Ecto neural progenitor cell (in vitro differentiated cells): ENCODE measurements at regions not wholly inside any gene's neighbourhood (a gene's known extent, or its start where the extent isn't known, plus 50 kb on each side); places are given as distances from the start of the nearest gene placed in this dataset.

ENCODE experiments used
- DNase-seq: peaks from one replicate; pipeline ENCODE4 v3.0.0-alpha.2; 2018; ENCODE audit warnings: low spot score

DNA sequence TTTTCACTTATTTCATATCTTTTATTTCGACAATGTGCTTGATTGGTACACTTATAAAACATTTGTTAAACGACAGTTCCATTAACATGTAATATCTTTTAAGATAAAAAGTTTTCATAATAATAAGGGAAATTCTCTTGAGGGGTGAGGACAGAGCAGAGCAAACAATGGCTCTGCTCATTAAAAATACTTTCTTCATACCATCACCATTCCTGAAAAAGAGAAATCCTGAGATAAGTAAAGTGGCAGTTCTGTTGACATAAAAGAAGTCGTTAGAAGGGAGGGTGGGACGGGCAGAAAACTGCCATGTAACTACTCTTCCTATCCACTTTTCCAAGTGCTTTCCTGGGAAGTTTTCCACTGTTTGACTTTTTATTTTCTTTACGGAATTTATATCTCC, 193.6 kb upstream of the CEP162 start:
- DNase-seq, result no peak

DNA sequence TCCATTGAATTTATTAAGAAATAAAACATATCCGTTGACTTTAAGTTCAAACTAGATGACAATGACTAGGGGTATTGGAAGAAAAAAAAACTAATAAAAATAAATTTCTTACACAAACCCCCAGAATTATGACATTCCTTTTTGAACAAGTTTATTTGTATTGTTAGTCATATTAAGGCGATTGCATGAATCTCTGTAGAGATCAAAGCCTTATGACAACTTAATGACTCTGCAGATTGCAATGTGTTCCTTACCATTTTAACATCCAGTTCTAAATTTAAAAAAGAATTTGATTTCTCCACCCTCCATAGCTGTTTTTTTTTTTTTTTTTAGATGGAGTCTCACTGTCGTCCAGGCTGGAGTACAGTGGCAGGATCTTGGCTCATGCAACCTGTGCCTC, 189.8 kb upstream of the CEP162 start:
- DNase-seq, result no peak

DNA sequence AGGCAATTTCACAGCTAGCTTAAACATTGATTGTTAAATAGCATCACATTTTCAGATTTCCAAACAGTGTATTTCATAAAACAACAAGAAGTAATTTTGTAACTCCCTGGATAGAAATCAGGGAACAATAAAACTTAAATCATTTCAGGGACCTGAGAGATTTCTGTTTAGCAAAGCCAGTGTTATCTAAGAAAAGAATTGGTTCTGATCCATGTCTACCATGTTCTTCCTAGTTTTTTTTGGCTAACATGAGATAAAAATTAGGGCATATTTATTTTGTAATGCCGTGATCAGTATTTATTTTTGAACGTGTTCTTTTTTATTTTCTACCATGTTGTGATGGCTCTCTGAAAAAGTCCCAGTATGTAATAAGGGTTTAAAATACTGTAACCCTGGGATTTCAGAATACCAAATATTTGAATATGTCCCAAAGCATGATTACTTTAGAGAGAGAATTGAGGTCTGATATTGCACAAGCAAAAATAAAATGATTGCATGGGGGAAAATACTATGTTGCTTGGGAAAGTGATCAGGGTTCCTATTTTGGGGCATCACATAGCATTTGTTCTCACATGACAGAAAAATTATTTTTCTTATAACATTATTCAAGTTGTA, 188.7 kb upstream of the CEP162 start:
- no peak for DNase-seq

GRCh38 chr6:84415517-84415916, 188.1 kb upstream of the CEP162 start:
- no peak for DNase-seq

DNA sequence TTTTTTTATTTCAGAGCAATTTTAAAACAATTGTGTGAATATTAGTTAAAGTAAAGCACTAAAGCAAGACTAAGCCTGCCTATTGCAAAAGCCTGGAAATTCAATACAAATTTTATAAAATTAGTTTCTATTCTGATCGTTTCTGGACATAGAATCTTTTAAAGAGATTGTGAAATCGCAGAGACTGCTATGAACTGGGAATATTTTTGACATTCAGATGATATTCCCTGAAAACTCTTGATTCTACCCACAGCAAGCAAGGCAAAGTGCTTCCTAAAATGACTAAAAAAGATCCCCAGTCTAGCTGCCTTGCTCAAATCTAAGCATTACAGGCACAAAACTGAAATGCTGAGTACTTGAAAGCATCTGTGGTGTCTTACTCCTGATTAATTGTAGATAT, 187.6 kb upstream of the CEP162 start:
- no peak for DNase-seq

DNA sequence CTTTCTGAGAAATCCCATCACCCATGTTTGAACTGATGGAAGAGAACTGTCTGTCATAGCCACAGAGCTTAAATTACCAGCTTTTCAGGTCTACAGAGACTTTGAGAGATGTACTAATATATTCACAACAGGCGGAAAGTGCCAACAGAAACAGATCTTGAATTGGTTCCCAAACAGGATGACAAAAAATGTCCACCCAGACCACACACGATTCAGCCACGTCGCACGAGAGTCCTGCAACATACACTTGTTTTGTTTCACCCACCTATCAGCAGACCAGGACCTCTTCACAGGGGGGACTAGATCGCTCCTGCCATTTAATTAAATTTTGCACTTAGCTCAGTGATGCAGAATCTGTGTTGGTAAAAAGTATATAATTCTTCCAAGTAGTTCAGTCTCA, 187.1 kb upstream of the CEP162 start:
- DNase-seq, result no peak

GRCh38 chr6:84411060-84411629, 183.7 kb upstream of the CEP162 start:
- DNase-seq, result no peak

DNA sequence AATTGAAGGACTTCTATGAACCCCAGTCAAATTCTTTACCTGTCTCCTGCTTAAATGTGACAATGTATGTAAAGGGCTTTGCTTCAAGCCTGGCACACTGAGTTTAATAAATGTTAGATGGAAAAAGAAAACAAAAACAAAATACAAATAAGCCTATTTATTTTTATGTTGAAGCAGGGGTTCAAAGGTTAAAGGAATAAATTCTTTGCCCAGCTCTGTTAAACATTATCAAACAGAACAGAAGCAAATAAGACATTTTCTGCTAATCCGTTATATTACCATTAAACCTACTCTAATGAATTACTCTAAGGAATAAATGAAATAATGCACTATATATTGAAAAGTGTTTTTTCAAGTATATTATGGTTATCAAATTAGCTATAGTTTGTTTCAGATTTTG, 182.5 kb upstream of the CEP162 start:
- no peak for DNase-seq

DNA sequence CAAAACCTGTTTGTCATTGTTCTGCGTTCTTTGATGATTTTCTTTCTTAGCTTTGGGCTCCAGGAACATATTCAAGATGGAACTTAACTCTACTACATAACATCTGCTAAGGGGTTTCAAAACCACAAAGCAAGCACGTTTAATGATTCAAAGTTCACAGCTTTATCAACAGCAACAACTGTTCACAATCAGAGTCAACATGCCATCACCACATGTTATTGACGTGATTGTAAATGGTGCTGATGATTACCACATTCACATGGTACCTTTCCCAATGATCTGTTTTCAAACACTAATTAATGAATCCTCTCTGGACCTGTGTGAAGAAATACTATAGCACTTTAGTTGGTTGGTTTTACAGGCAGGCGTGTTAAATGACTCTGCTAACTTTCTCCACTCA, 180.6 kb upstream of the CEP162 start:
- DNase-seq, result no peak

DNA sequence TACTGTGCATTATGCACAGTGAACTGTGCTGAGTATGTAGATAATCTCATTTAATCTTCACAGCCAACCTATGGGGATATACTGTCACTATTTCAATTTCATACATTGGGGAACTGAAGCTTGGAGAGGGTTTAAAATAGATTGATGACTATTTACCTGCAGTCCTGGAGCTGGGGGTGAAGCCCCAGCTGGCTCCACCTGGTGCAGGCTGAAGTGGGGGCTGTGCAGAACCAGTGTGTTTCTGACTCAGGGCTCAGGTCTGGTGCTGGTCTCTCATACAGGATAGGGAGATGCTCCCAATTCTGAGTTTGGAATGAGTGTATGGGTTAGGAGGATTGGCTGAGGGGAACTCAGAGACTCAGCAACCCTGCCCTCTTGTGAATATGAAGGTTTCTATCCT, 176.1 kb upstream of the CEP162 start:
- no peak for DNase-seq

DNA sequence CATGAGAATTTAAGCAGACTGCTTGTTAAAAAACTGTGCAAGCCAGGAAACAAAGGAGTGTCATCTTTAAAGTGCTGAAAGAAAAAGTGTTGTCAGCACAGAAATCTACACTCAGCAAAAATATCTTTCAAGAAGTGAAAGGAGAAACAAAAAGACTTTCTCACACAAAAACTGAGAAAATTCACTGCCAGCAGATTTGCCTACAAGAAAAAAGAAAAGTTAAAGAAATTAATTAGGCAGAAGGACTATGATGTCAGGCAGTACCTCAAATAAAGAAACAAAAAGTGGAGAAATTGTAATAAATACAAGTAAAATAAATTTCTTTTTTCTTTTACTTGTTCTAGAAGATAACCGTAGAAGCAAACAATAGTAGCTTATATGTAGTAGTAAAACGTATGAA, 171.6 kb upstream of the CEP162 start:
- no peak for DNase-seq

- no peak for DNase-seq
Observed at GRCh38 chr6:84392261-84392660, 164.8 kb upstream of the CEP162 start.

GRCh38 chr6:84390851-84391250, 163.4 kb upstream of the CEP162 start:
- no peak for DNase-seq

DNA sequence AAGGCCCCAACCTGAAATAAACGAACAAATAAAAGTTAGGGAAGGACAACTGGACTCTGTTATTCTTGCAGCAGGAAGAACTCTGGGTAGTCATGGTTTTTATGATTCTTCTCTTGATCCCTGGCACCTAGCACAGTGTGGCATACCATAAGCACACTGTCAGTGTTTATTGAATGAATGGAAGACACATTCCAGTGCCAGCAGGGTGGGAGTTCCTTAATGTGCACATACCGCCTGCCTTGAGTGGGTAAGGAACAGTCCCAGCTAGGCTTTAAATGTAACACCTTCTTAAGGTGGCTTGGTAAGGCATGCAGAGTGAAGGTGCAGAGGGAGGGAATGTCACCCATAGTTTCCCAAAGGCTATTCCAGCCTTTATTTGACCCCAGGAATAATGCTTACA, 162.9 kb upstream of the CEP162 start:
- DNase-seq, result no peak

GRCh38 chr6:84379142-84379541, 151.7 kb upstream of the CEP162 start:
- no peak for DNase-seq

- DNase-seq, result no peak
Observed at GRCh38 chr6:84372290-84372689, 144.8 kb upstream of the CEP162 start.

DNA sequence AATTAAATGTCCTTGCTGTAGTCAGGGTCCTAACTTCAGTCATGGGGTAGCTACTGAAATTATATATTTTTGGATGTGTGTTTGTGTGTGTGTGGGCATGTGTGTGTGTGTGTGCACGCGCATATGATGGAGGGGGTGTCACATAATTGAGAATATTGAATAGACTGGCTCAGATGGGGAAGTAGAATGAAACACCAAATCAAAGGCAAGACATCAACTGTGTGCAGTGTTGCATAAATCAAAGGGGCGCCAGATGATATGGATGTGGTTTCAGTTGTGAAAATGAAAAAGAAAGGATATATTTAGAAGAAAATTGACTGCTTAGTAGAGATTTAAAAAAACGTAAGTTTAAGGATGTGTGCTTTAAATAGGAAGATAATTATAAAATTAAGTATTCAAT, 144.2 kb upstream of the CEP162 start:
- no peak for DNase-seq

DNA sequence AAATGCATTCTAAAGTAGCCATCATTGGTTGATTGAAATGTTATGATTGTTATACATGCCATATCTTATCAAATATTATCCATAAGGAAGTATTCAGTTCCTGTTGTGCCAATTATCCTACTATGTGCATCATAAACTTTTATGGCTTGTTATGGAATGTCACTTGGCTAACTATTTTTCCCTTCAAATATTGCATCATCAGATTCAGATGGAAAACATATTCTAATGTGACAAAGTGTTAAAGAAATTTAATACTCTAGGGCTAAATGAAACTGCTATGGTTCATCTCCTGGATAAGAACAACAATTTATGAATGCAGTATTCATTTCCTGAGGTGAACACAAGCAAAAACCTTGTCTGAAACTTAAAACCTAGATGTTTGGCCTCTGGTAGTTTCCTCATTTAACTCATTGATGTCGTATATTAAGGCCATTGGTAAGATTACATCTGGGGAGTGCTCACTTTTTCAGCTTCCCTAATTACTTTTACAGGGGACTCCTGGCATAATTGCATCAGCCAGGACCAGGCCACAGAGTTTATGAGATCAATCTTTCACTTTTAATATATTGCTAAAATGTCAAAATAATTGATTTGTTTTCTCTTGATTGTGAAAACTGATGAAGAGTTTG, 134.9 kb upstream of the CEP162 start:
- DNase-seq, result no peak

GRCh38 chr6:84361372-84362192, 134.1 kb upstream of the CEP162 start:
- no peak for DNase-seq

GRCh38 chr6:84360039-84360438, 132.6 kb upstream of the CEP162 start:
- no peak for DNase-seq

GRCh38 chr6:84358581-84358980, 131.1 kb upstream of the CEP162 start:
- DNase-seq, result no peak

DNA sequence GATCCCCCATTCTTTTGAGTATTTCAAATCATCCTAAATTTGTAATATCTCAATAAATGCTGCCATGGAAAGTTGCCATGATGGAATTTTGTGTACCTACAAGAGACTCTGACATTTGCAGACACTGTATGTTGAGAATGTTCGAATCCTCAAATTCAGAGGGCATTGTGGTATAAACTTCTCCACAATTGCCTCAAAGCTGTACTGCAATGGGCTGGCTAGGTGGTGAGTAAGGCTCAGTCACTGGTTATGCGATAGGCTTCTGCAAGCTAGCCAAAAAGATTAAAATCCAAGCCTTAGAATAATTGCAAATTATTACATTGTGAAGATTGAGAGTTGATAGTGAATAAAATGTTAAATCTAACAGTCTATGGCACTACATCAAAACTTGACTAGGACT, 130.2 kb upstream of the CEP162 start:
- DNase-seq, result no peak

DNA sequence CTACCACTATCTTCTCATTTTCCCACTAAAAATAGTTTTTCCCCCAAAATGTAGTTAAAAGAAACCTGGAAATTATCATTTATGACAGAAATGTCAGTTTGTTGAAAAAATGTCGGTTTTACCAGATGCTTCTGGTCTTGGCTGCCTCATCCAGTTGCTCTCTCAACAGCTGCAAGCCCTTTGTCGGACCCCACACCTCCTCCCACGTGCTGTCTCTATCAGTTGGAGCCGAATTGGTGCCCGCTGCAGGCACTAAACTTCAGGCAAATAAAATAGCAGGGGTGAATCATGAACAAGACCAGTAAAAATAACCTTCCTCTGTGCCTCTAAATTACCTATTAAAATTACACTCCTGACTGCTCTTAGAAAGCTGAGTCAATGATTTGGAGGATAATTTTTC, 129.5 kb upstream of the CEP162 start:
- DNase-seq, result no peak
